Endodermal cell (in vitro differentiated cells): ENCODE measurements at regions not wholly inside any gene's neighbourhood (a gene's known extent, or its start where the extent isn't known, plus 50 kb on each side); places are given as distances from the start of the nearest gene placed in this dataset.

Experiments used
- DNase-seq: peaks from one replicate; pipeline ENCODE4 v3.0.0-alpha.2; 2017
- H3K27ac ChIP-seq: 2 replicates; pipeline ENCODE4 v1.5.1; 2013; ENCODE audit warnings: mild to moderate bottlenecking, low read depth, low read length, moderate library complexity
- H3K27me3 ChIP-seq: 2 replicates; pipeline ENCODE4 v1.6.1; 2013; ENCODE audit warnings: mild to moderate bottlenecking, low read length, moderate library complexity; ENCODE audit not compliant: insufficient read depth, control insufficient read depth, poor library complexity, severe bottlenecking
- H3K36me3 ChIP-seq: 2 replicates; pipeline ENCODE4 v1.7.0; 2013; ENCODE audit warnings: mild to moderate bottlenecking, low read length, moderate library complexity; ENCODE audit not compliant: control insufficient read depth, insufficient read depth
- H3K4me1 ChIP-seq: one replicate; pipeline ENCODE4 v1.7.0; 2013; ENCODE audit warnings: low read length; ENCODE audit not compliant: control insufficient read depth, insufficient read depth
- H3K4me3 ChIP-seq: 2 replicates; pipeline ENCODE4 v1.5.1; 2013; ENCODE audit warnings: mild to moderate bottlenecking, low read length, moderate library complexity
- H3K9ac ChIP-seq: 2 replicates; pipeline ENCODE4 v1.6.1; 2013; ENCODE audit warnings: mild to moderate bottlenecking, low read length, moderate library complexity; ENCODE audit not compliant: poor library complexity, severe bottlenecking; ENCODE audit errors: extremely low read depth
- H3K9me3 ChIP-seq: 2 replicates; pipeline ENCODE4 v1.6.1; 2013; ENCODE audit warnings: mild to moderate bottlenecking, low read length, moderate library complexity; ENCODE audit not compliant: control insufficient read depth
- H3K27ac Mint-ChIP-seq: 2 replicates; pipeline ENCODE4 v1.8.0; 2020; ENCODE audit warnings: mixed read lengths
- H3K27me3 Mint-ChIP-seq: 2 replicates; pipeline ENCODE4 v1.8.0; 2021; ENCODE audit warnings: mild to moderate bottlenecking, mixed read lengths; ENCODE audit not compliant: insufficient read depth
- H3K36me3 Mint-ChIP-seq: 2 replicates; pipeline ENCODE4 v1.8.0; 2020; ENCODE audit warnings: low read depth, mixed read lengths
- H3K4me1 Mint-ChIP-seq: 2 replicates; pipeline ENCODE4 v1.8.0; 2020; ENCODE audit warnings: mixed read lengths
- H3K4me3 Mint-ChIP-seq: 2 replicates; pipeline ENCODE4 v1.8.0; 2020; ENCODE audit warnings: mild to moderate bottlenecking, moderate library complexity, mixed read lengths
- H3K9me3 Mint-ChIP-seq: 2 replicates; pipeline ENCODE4 v1.8.0; 2020; ENCODE audit warnings: mild to moderate bottlenecking, mixed read lengths
- WGBS, 2 experiments: methylation state at CpG; one replicate each; pipeline versions ENCODE4 v1.1.5 to v1.1.7; 2013; ENCODE audit warnings: missing lambda C conversion rate in 2 of 2, mixed read lengths in 1 of 2; ENCODE audit not compliant: insufficient coverage in 1 of 2, insufficient read length in 1 of 2; 5-methylcytosine and 5-hydroxymethylcytosine counted together
- TF ChIP-seq, protein P1 (sequence below): fragments of 200-600 bp; sonication (generic); conservative IDR thresholded peaks from 2 replicates; pipeline ENCODE4 v1.5.0; 2021; ENCODE audit warnings: antibody characterized with exemption, mild to moderate bottlenecking

GRCh38 chr13:63208826-63209225, 1793.2 kb upstream of the PCDH20 start:
- Histone ChIP-seq H3K9me3 (peaks cover 13% of the 10 kb centered on the region), H3K27me3 (no peaks in the 10 kb centered on the region), H3K4me1 (no peaks in the 10 kb centered on the region), H3K27ac (no peak overlapping the region), H3K9ac (no peak overlapping the region), H3K4me3 (no peak overlapping the region), H3K36me3 (no peaks in the 10 kb centered on the region)
- Mint-ChIP-seq H3K27me3 (no peaks in the 10 kb centered on the region), H3K4me1 (no peaks in the 10 kb centered on the region), H3K27ac (no peak overlapping the region), H3K4me3 (no peak overlapping the region), H3K36me3 (peaks cover 8% of the 10 kb centered on the region), H3K9me3 (peaks cover 10% of the 10 kb centered on the region)
- no peak for DNase-seq
- TF ChIP-seq, protein P1, sequence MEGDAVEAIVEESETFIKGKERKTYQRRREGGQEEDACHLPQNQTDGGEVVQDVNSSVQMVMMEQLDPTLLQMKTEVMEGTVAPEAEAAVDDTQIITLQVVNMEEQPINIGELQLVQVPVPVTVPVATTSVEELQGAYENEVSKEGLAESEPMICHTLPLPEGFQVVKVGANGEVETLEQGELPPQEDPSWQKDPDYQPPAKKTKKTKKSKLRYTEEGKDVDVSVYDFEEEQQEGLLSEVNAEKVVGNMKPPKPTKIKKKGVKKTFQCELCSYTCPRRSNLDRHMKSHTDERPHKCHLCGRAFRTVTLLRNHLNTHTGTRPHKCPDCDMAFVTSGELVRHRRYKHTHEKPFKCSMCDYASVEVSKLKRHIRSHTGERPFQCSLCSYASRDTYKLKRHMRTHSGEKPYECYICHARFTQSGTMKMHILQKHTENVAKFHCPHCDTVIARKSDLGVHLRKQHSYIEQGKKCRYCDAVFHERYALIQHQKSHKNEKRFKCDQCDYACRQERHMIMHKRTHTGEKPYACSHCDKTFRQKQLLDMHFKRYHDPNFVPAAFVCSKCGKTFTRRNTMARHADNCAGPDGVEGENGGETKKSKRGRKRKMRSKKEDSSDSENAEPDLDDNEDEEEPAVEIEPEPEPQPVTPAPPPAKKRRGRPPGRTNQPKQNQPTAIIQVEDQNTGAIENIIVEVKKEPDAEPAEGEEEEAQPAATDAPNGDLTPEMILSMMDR: no peak
- WGBS, 2 experiments: 75% methylated on average over 3 of the region's 3 CpGs; no CpG with 5 or more reads in 1 of the 2 experiments

- Mint-ChIP-seq H3K27me3 (no peaks in the 10 kb centered on the region), H3K27ac (no peak overlapping the region), H3K4me1 (peaks cover 2% of the 10 kb centered on the region), H3K4me3 (no peak overlapping the region), H3K36me3 (no peaks in the 10 kb centered on the region), H3K9me3 (no peaks in the 10 kb centered on the region)
- no peak for DNase-seq
- Histone ChIP-seq H3K9me3 (no peaks in the 10 kb centered on the region), H3K27ac (no peak overlapping the region), H3K4me1 (no peaks in the 10 kb centered on the region), H3K36me3 (no peaks in the 10 kb centered on the region), H3K27me3 (no peaks in the 10 kb centered on the region), H3K9ac (no peak overlapping the region), H3K4me3 (no peak overlapping the region)
- TF ChIP-seq, protein P1: no peak
- WGBS, 2 experiments: 89% methylated on average over 1 of the region's 1 CpG; no CpG with 5 or more reads in 1 of the 2 experiments
These were observed 1790.8 kb upstream of the PCDH20 start for GRCh38 chr13:63206461-63206860.

DNA sequence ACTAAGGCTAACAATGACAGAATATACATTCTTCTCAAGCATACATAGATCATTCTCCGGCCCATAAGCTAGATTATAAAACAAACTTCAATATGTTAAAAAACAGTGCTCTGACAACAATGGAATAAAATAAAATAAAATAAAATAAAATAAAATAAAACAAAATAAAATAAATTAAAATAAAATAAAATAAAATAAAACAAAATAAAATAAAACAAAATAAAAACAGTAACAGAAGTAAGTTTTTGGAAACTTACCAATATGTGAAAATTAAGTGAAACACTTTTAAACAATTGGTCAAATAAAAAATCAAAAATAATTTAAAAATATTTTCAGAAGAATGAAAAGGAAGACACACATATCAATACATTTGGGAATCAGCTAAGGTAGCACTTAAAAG, 1785.8 kb upstream of the PCDH20 start:
- H3K4me1 ChIP-seq: no peaks in the 10 kb centered on the region
- no peak overlapping the region for H3K27ac ChIP-seq
- Mint-ChIP-seq H3K36me3 (no peaks in the 10 kb centered on the region), H3K4me1 (peaks cover 2% of the 10 kb centered on the region), H3K9me3 (peaks cover 2% of the 10 kb centered on the region), H3K4me3 (no peak overlapping the region), H3K27me3 (no peaks in the 10 kb centered on the region), H3K27ac (no peak overlapping the region)
- DNase-seq: no peak
- H3K36me3 ChIP-seq: no peaks in the 10 kb centered on the region
- no peaks in the 10 kb centered on the region for H3K9me3 ChIP-seq
- H3K27me3 ChIP-seq: no peaks in the 10 kb centered on the region
- TF ChIP-seq, protein P1: no peak
- no CpG with 5 or more reads among the region's 1 CpG for WGBS, 2 experiments
- no peak overlapping the region for H3K4me3 ChIP-seq
- H3K9ac ChIP-seq: no peak overlapping the region
